Muscle layer of colon (tissue), 2 donors: ENCODE measurements at regions not wholly inside any gene's neighbourhood (a gene's known extent, or its start where the extent isn't known, plus 50 kb on each side); places are given as distances from the start of the nearest gene placed in this dataset.

Experiments
- H3K27ac ChIP-seq: one replicate; pipeline ENCODE4 v1.7.0; 2013; ENCODE audit warnings: low read depth, mild to moderate bottlenecking, low read length, moderate library complexity
- H3K27me3 ChIP-seq, 2 donors: one replicate each; pipeline ENCODE4 v1.7.0; 2013; ENCODE audit warnings: low read length in 2 of 2, mild to moderate bottlenecking in 2 of 2; ENCODE audit not compliant: insufficient read depth in 2 of 2, control insufficient read depth in 1 of 2
- H3K36me3 ChIP-seq: one replicate; pipeline ENCODE4 v1.7.0; 2013; ENCODE audit warnings: mild to moderate bottlenecking, low read length; ENCODE audit not compliant: insufficient read depth
- H3K4me1 ChIP-seq: one replicate; pipeline ENCODE4 v1.7.0; 2013; ENCODE audit warnings: mild to moderate bottlenecking, low read length; ENCODE audit not compliant: insufficient read depth
- H3K4me3 ChIP-seq, 2 donors: one replicate each; pipeline ENCODE4 v1.7.0; 2013; ENCODE audit warnings: low read length in 2 of 2, low read depth in 1 of 2, mild to moderate bottlenecking in 1 of 2, moderate library complexity in 1 of 2
- H3K9ac ChIP-seq: one replicate; pipeline ENCODE4 v1.7.0; 2013; ENCODE audit warnings: low read length
- H3K9me3 ChIP-seq: one replicate; pipeline ENCODE4 v1.7.0; 2013; ENCODE audit warnings: mild to moderate bottlenecking, low read length
- donor health status: abdominal sarcoma.
- donor health status: Adenocarcinoma of cecum.

DNA sequence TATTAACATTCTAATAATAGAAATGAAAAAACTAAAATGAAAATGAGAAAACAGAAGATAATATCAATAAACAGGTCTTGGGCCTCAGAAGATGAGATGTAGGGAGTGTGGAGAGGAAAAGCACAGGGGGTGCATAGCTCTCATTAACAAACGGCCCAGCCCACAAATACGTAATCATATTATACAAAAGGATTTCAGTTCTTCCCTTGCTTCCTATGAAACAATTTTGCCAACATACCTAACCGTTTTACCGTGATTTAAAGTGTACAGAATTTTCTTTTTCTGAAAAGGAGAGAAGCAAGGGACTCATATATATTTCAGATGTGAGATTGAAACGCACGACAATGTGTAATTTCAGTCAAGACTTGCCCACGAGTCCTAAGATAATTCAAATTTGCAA, 136.0 kb downstream of the HFE start:
- Histone ChIP-seq H3K9ac (peak overlapping the region; percentile 42), H3K9me3 (no peaks in the 10 kb centered on the region), H3K27me3 (no peaks in the 10 kb centered on the region), H3K4me3 (peak overlapping the region; percentile 30 to 80), H3K36me3 (no peaks in the 10 kb centered on the region), H3K27ac (peak overlapping the region; percentile 59), H3K4me1 (no peaks in the 10 kb centered on the region)

DNA sequence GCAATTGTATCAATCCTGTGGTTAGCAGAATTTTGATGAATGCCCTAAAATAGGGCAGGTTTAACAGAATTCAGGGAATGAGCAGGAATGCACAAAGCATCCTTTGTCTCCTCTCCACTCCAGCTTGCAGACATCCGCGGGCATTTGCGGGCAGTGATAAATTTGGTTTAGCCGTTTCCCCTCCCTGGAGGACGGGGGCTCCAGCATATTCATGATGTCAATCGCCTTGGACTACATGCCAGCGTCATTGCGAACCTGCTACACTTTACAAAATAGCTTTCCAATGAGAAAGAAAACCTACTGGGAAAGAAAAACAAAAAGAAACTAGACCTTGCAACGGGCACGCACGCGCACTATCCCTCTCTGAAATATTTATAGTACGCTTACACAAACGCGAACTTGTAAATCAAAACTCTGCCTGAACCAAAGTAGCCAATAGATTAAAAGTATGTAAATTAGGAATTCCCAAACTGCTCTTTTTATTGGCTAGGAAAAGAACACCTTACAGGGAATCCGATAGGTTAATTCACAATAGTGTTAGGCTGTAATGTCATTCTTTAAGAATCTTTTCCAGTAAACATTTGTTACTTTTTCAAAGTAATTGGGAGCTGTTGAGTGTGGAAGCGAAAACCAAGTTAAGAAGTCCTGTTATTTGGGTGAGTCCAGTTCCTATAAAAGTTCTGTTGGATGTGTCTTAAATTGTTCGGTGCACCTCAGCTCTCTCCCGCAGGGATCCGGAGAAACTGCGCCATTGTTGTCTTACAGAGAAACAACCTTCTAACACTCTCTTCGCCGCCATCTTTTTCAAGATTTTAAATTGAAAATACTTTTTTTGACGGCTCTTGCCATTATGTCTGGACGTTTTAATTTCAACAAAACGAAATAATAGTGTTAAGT, 136.7 kb downstream of the HFE start:
- H3K9ac ChIP-seq, result peak overlapping the region; percentile 42
- H3K4me3 ChIP-seq, result peak overlapping the region; percentile 30 to 80
- no peaks in the 10 kb centered on the region for H3K27me3 ChIP-seq
- H3K36me3 ChIP-seq, result no peaks in the 10 kb centered on the region
- H3K9me3 ChIP-seq, result no peaks in the 10 kb centered on the region
- peak overlapping the region; percentile 59 for H3K27ac ChIP-seq
- no peaks in the 10 kb centered on the region for H3K4me1 ChIP-seq

DNA sequence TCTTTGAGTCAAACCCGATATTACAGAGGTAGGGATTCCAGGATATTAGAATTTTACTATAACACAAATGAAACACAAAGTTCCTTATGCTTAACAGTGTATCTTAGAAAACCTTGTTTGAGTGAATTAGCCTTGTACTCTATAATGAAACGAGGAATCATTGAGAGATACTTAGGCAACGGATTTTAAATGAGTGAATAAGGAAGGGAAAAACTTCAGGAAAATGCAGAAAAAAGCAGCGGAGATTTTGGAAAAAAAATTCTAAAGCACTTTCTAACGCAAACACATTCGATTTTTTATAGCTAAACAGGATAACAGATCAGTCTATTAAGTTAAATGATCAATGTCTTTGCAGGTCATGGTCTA, 137.3 kb downstream of the HFE start:
- H3K27me3 ChIP-seq, result no peaks in the 10 kb centered on the region
- H3K4me1 ChIP-seq, result no peaks in the 10 kb centered on the region
- peak overlapping the region; percentile 12 for H3K9ac ChIP-seq

DNA sequence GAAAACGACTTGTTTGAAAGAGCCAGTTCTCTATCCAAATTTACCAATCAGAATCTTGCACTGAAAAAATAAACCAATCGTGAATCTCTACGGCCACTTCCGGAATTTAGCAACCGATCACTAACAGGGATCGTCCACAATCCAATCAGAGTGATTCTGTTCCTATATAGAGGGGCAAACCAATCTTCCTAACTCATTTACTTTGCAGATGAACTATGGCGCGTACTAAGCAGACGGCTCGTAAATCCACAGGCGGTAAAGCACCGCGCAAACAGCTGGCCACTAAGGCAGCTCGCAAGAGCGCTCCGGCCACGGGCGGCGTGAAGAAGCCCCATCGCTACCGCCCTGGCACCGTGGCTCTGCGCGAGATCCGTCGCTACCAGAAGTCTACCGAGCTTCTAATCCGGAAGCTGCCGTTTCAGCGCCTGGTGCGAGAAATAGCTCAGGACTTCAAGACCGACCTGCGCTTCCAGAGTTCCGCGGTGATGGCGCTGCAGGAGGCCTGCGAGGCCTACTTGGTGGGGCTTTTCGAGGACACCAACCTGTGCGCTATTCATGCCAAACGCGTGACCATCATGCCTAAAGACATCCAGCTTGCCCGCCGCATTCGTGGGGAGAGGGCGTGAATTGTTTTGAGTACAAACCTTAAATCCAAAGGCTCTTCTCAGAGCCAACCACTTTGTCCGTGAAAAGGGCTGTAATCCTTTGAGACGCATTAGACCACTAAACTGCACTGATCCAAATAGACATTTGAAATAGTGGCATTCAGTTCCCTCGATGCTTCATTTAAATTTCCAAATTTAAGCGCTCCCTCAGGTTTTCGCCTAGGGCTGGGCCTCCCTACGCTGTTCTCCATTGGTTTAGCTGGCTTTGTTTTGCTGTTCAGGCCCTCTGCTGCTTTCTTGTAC, 138.0 kb downstream of the HFE start:
- H3K27ac ChIP-seq, result peak overlapping the region; percentile 59
- H3K4me1 ChIP-seq, result no peaks in the 10 kb centered on the region
- H3K4me3 ChIP-seq, result peak overlapping the region; percentile 16 to 80
- H3K9me3 ChIP-seq, result no peaks in the 10 kb centered on the region
- H3K9ac ChIP-seq, result no peak overlapping the region
- H3K36me3 ChIP-seq, result no peaks in the 10 kb centered on the region
- H3K27me3 ChIP-seq, result no peaks in the 10 kb centered on the region

More for the DNA sequence above, 137.3 kb downstream of the HFE start:
- Histone ChIP-seq H3K36me3 (no peaks in the 10 kb centered on the region), H3K27ac (peak overlapping the region; percentile 59), H3K9me3 (no peaks in the 10 kb centered on the region), H3K4me3 (peak overlapping the region; percentile 30 to 80)

DNA sequence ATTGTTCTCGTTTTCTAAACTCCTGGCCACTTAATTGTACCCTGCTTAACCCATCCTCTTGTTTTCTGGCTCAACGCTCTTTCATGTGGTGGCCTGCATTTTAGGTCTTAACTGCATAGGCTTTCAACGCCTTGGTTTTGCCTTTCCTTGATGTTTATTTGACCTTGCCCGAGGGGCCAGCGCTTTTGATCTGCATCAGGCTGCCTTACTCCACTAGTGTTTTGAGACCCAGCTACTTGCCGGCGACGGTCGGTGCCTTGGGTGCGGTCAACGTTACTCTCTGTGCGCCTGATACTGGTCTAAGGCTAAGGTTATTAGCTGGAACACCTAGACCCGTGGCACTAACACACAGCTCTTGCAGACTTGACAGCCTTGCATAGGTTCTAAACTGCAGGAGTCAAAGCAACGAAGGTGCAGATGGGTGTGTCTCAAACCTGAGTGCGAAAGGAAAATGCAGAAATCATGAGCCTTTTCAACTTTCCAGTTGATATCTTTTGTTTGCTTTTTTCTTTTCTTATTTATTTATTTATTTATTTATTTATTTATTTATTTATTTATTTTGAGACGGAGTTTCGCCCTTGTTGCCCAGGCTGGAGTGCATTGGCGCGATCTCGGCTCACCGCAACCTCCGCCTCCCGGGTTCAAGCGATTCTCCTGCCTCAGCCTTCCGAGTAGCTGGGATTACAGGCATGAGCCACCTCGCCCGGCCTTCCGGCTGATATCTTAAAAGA, 138.8 kb downstream of the HFE start:
- H3K27me3 ChIP-seq, result no peaks in the 10 kb centered on the region
- H3K4me1 ChIP-seq, result no peaks in the 10 kb centered on the region
- no peak overlapping the region for H3K4me3 ChIP-seq
- H3K27ac ChIP-seq, result no peak overlapping the region
- H3K36me3 ChIP-seq, result no peaks in the 10 kb centered on the region
- no peak overlapping the region for H3K9ac ChIP-seq
- H3K9me3 ChIP-seq, result no peaks in the 10 kb centered on the region

DNA sequence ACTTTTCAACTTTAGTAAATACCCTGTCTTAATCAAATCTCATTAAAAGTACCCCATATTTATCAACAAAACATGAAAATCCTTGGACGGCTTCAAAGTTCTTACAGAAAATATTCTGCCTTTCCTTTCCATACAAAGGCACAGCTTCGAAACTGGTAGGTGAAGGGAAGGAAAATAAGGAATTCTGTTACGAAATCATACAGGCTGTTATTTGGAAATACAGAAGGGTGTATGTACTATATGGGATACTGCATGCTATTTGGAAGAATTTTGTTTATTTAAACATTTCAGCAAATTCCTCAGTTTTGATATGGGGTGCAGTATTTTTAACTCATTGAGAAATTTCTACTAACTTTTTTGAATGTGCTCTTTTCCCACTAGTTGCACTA, 138.4 kb upstream of the BTN3A2 start:
- Histone ChIP-seq H3K9me3 (no peaks in the 10 kb centered on the region), H3K27me3 (no peaks in the 10 kb centered on the region), H3K4me1 (no peaks in the 10 kb centered on the region), H3K4me3 (no peak overlapping the region), H3K9ac (no peak overlapping the region), H3K27ac (no peak overlapping the region), H3K36me3 (no peaks in the 10 kb centered on the region)

DNA sequence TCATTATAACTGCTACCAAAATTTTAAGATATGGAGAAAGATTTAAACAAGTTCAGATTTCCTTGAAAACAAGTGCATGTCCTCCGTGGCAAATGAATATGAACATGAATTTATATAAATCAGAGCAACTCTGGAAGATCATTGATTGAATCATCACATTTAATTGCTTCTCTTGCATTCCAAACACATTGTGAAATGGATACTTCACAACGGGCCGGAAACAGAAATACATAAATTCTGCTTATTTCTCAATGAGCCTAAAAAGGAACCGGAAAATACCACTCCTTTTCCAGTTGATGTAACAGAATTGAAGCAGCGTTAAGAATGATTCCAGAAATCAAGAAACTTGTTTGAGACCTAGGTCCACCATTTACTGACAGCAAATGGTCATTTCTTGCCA, 134.6 kb upstream of the BTN3A2 start:
- peaks cover 9 to 29% of the 10 kb centered on the region in 2 donors for H3K27me3 ChIP-seq
- H3K4me1 ChIP-seq, result peaks cover 6% of the 10 kb centered on the region
- no peak overlapping the region for H3K4me3 ChIP-seq
- H3K9me3 ChIP-seq, result no peaks in the 10 kb centered on the region
- H3K27ac ChIP-seq, result no peak overlapping the region
- H3K36me3 ChIP-seq, result no peaks in the 10 kb centered on the region
- no peak overlapping the region for H3K9ac ChIP-seq

DNA sequence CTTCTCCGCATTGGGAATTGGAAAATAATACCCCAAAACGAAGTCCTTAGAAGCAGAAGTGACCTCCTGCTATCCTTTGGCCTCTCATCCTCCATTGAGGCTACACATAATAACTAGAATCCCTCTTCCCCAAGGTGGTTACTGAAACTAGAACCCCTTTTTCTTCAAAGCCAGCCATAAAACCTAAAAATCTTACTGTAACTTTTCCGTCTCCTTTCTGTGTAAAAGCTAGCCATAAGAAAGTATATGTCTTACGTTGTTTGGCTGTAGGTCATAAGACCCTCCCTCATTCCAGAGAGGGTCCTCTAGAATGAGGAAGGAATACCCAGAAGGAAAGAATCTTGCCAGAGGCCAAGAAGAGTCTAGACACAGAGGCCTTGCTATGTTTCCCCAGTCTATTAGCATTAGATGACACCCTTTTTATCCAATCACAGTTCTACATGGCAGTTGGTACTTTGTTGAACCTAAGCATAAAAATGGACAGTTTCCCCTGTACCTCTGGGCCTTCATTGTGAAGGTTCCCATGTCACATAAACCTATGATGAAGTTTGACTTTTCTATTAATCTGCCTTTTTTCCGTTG, 133.9 kb upstream of the BTN3A2 start:
- Histone ChIP-seq H3K9me3 (no peaks in the 10 kb centered on the region), H3K27me3 (peaks cover 9 to 30% of the 10 kb centered on the region in 2 donors), H3K4me1 (peaks cover 8% of the 10 kb centered on the region), H3K27ac (no peak overlapping the region), H3K36me3 (no peaks in the 10 kb centered on the region), H3K9ac (no peak overlapping the region), H3K4me3 (no peak overlapping the region)

DNA sequence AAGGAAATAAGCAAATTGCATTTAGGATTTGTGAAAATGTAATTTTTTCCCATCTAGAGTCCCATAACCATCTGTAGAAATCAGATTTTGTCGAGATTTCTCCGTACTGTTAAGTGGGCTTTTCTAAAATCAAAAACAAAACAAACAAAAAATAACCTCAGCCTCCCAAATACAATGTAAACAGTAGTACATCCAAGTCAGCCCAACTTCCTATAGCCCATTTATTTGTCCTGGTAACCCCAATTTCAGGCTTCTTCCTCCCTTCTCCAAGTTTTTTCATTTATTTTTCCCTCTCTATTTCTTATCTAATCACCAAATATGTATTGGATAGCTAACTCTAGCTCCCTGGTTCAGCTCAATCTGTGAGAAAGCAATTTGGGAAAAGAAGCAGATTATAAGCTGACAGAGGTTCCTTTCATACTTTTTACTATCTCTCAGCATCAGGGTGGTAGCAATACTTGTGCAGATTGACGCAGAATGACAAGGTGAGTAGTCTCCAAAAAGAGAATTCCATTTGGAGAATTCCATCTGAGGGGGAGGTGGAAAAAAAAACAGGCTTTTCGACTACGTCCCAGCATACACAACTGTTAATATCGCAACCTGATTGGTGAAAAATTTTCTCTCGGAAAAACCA, 132.6 kb upstream of the BTN3A2 start:
- H3K9ac ChIP-seq, result no peak overlapping the region
- peaks cover 8% of the 10 kb centered on the region for H3K4me1 ChIP-seq
- H3K27me3 ChIP-seq, result peaks cover 9 to 30% of the 10 kb centered on the region in 2 donors
- no peak overlapping the region for H3K27ac ChIP-seq
- H3K9me3 ChIP-seq, result no peaks in the 10 kb centered on the region
- H3K4me3 ChIP-seq, result no peak overlapping the region
- H3K36me3 ChIP-seq, result no peaks in the 10 kb centered on the region

DNA sequence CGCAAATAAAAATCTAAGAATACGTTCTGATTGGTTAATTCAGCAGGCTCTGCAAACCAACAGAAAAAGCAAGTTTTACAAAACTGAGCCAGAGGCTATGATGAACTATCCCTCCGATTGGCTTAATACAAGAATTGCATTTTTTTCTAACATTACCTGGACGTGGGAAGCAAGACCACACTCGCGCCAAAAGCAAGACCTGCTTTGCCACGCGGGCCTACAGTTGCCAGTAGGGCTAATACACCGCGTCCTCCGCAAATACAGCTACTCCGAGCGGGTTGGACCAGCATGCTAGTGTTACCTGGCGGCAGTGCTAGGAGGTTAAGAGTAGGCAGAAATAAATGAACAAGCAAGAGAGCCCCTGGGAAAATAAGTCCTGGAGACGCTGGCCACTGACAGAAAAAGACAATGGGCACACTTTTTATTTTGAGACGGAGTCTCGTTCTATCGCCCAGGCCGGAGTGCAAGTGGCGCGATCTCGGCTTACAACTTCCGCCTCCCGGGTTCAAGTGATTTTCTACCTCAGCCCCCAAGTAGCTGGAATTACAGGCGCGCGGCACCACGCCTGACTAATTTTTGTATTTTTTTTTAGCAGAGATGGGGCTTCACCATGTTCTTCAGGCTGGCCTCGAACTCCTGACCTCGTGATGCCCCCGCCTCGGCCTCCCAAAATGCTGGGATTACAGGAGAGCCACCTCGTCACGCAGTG, 131.9 kb upstream of the BTN3A2 start:
- peak overlapping the region; percentile 8 to 56 for H3K4me3 ChIP-seq
- H3K4me1 ChIP-seq, result peaks cover 8% of the 10 kb centered on the region
- peaks cover 9 to 30% of the 10 kb centered on the region in 2 donors for H3K27me3 ChIP-seq
- H3K9me3 ChIP-seq, result no peaks in the 10 kb centered on the region
- no peaks in the 10 kb centered on the region for H3K36me3 ChIP-seq
- H3K9ac ChIP-seq, result no peak overlapping the region
- H3K27ac ChIP-seq, result peak overlapping the region; percentile 19
